GM12878 (cell line): ENCODE measurements at regions not wholly inside any gene's neighbourhood (a gene's known extent, or its start where the extent isn't known, plus 50 kb on each side); places are given as distances from the start of the nearest gene placed in this dataset.

ENCODE experiments used
- SRF ChIP-seq, 2 experiments: IDR thresholded peaks; 2 replicates each; pipeline ENCODE4 v1.6.1; 2011; ENCODE audit warnings: low read depth in 2 of 2, low read length in 2 of 2, mild to moderate bottlenecking in 1 of 2, moderate library complexity in 1 of 2

- TF ChIP-seq SRF (IDR thresholded peaks at IDR 0.05; ENCODE audit: low read depth in 2 of 2, low read length in 2 of 2): no peak
Measured at GRCh38 chr2:30396436-30397232, 50.4 kb upstream of the LCLAT1 start (continued).
